H9 (cell line): ENCODE measurements at regions not wholly inside any gene's neighbourhood (a gene's known extent, or its start where the extent isn't known, plus 50 kb on each side); places are given as distances from the start of the nearest gene placed in this dataset.

ENCODE experiments used
- DNase-seq: peaks from one replicate; pipeline ENCODE4 v3.0.0-alpha.2; 2017
- H2AFZ ChIP-seq: one replicate; pipeline ENCODE4 v1.6.1; 2013; ENCODE audit warnings: mild to moderate bottlenecking, low read length, control low read depth, moderate library complexity
- H2AK5ac ChIP-seq: 2 replicates; pipeline ENCODE4 v1.6.1; 2013; ENCODE audit warnings: low read length, control low read depth, mixed read lengths; ENCODE audit not compliant: insufficient read length
- H2BK120ac ChIP-seq: one replicate; pipeline ENCODE4 v1.6.1; 2013; ENCODE audit warnings: low read depth, mild to moderate bottlenecking, low read length, control low read depth, inconsistent platforms; ENCODE audit not compliant: poor library complexity, severe bottlenecking
- H2BK12ac ChIP-seq: 2 replicates; pipeline ENCODE4 v1.6.1; 2013; ENCODE audit warnings: low read length, control low read depth, mixed read lengths, low read depth; ENCODE audit not compliant: insufficient read length
- H2BK15ac ChIP-seq: 2 replicates; pipeline ENCODE4 v1.6.1; 2013; ENCODE audit warnings: low read depth, low read length, control low read depth
- H2BK20ac ChIP-seq: one replicate; pipeline ENCODE4 v1.6.1; 2013; ENCODE audit warnings: low read depth, mild to moderate bottlenecking, low read length, control low read depth, inconsistent platforms; ENCODE audit not compliant: poor library complexity, severe bottlenecking
- H2BK5ac ChIP-seq: 2 replicates; pipeline ENCODE4 v1.6.1; 2013; ENCODE audit warnings: low read length, control low read depth, mixed read lengths; ENCODE audit not compliant: insufficient read length
- H3K14ac ChIP-seq: 2 replicates; pipeline ENCODE4 v1.6.1; 2013; ENCODE audit warnings: low read length, control low read depth; ENCODE audit not compliant: insufficient read depth
- H3K18ac ChIP-seq: 2 replicates; pipeline ENCODE4 v1.6.1; 2013; ENCODE audit warnings: low read depth, mild to moderate bottlenecking, mixed read lengths, low read length, control low read depth; ENCODE audit not compliant: insufficient read length
- H3K23ac ChIP-seq: 2 replicates; pipeline ENCODE4 v1.6.1; 2013; ENCODE audit warnings: low read length, control low read depth, mixed read lengths, low read depth; ENCODE audit not compliant: insufficient read length
- H3K23me2 ChIP-seq: 2 replicates; pipeline ENCODE4 v1.6.1; 2013; ENCODE audit warnings: low read depth, mild to moderate bottlenecking, mixed read lengths, low read length, control low read depth; ENCODE audit not compliant: insufficient read length, poor library complexity, severe bottlenecking
- H3K27ac ChIP-seq: 2 replicates; pipeline ENCODE4 v1.5.1; 2013; ENCODE audit warnings: low read length, control low read depth, mixed read lengths, low read depth; ENCODE audit not compliant: insufficient read length
- H3K27me3 ChIP-seq: 2 replicates; pipeline ENCODE4 v1.6.1; 2013; ENCODE audit warnings: low read length, control low read depth, inconsistent platforms; ENCODE audit not compliant: insufficient read depth
- H3K4ac ChIP-seq: 2 replicates; pipeline ENCODE4 v1.6.1; 2013; ENCODE audit warnings: low read depth, mild to moderate bottlenecking, control low read depth, inconsistent platforms, low read length, moderate library complexity
- H3K4me1 ChIP-seq: 2 replicates; pipeline ENCODE4 v1.6.1; 2013; ENCODE audit warnings: low read length, control low read depth, inconsistent platforms; ENCODE audit not compliant: insufficient read depth
- H3K4me2 ChIP-seq: 2 replicates; pipeline ENCODE4 v1.6.1; 2013; ENCODE audit warnings: low read length, control low read depth, mixed read lengths; ENCODE audit not compliant: insufficient read length, insufficient read depth
- H3K56ac ChIP-seq: 2 replicates; pipeline ENCODE4 v1.6.1; 2013; ENCODE audit warnings: low read depth, mild to moderate bottlenecking, mixed read lengths, low read length, control low read depth; ENCODE audit not compliant: insufficient read length
- H3K79me1 ChIP-seq: 2 replicates; pipeline ENCODE4 v1.6.1; 2013; ENCODE audit warnings: low read depth, mild to moderate bottlenecking, moderate library complexity, low read length, control low read depth, inconsistent platforms; ENCODE audit not compliant: insufficient read depth, poor library complexity, severe bottlenecking
- H3K79me2 ChIP-seq: 2 replicates; pipeline ENCODE4 v1.6.1; 2013; ENCODE audit warnings: low read length, control low read depth, inconsistent platforms; ENCODE audit not compliant: insufficient read depth
- H3K9ac ChIP-seq: 2 replicates; pipeline ENCODE4 v1.6.1; 2013; ENCODE audit warnings: low read length, control low read depth, mixed read lengths; ENCODE audit not compliant: insufficient read length; ENCODE audit errors: extremely low read depth
- H3K9me3 ChIP-seq: one replicate; pipeline ENCODE4 v1.6.1; 2013; ENCODE audit warnings: low read depth, low read length, inconsistent platforms; ENCODE audit not compliant: control insufficient read depth
- H3T11ph ChIP-seq: one replicate; pipeline ENCODE4 v1.6.1; 2013; ENCODE audit warnings: mild to moderate bottlenecking, low read length, control low read depth, inconsistent platforms
- H4K20me1 ChIP-seq: one replicate; pipeline ENCODE4 v1.6.1; 2013; ENCODE audit not compliant: control insufficient read depth, insufficient read length, insufficient read depth
- H4K5ac ChIP-seq: 2 replicates; pipeline ENCODE4 v1.6.1; 2013; ENCODE audit warnings: low read depth, mild to moderate bottlenecking, mixed read lengths, low read length, control low read depth; ENCODE audit not compliant: insufficient read length
- H4K8ac ChIP-seq: replicated peaks from 2 replicates; pipeline ENCODE4 v1.6.1; 2013; ENCODE audit warnings: low read length, control low read depth, mixed read lengths, low read depth; ENCODE audit not compliant: insufficient read length
- H4K91ac ChIP-seq: 2 replicates; pipeline ENCODE4 v1.6.1; 2013; ENCODE audit warnings: low read depth, mild to moderate bottlenecking, moderate library complexity, mixed read lengths, low read length, control low read depth; ENCODE audit not compliant: insufficient read length
- H3K27ac Mint-ChIP-seq, 3 experiments: 2 replicates in 2 of 3; 3 replicates in 1 of 3; pipeline ENCODE4 v1.8.0; 2020 to 2021; ENCODE audit warnings: mixed read lengths in 3 of 3, mild to moderate bottlenecking in 1 of 3, moderate library complexity in 1 of 3
- H3K27me3 Mint-ChIP-seq: 2 replicates; pipeline ENCODE4 v1.8.0; 2021; ENCODE audit warnings: low read depth, mild to moderate bottlenecking, moderate library complexity, mixed read lengths
- H3K36me3 Mint-ChIP-seq, 3 experiments: 2 replicates in 2 of 3; 3 replicates in 1 of 3; pipeline ENCODE4 v1.8.0; 2020 to 2021; ENCODE audit warnings: low read depth in 3 of 3, mixed read lengths in 3 of 3; ENCODE audit not compliant: insufficient read depth in 1 of 3
- H3K4me1 Mint-ChIP-seq, 2 experiments: 2 replicates each; pipeline ENCODE4 v1.8.0; 2020; ENCODE audit warnings: mixed read lengths in 2 of 2
- H3K4me3 Mint-ChIP-seq, 2 experiments: 2 replicates in 1 of 2; 3 replicates in 1 of 2; pipeline ENCODE4 v1.8.0; 2020 to 2021; ENCODE audit warnings: mild to moderate bottlenecking in 2 of 2, mixed read lengths in 2 of 2, moderate library complexity in 1 of 2
- H3K9me3 Mint-ChIP-seq, 2 experiments: 2 replicates in 1 of 2; 3 replicates in 1 of 2; pipeline ENCODE4 v1.8.0; 2020; ENCODE audit warnings: mild to moderate bottlenecking in 2 of 2, mixed read lengths in 2 of 2, moderate library complexity in 1 of 2
- CTCF ChIP-seq: fragments of 200-600 bp; sonication (generic); conservative IDR thresholded peaks from 3 replicates; pipeline ENCODE4 v1.8.0; 2021; ENCODE audit warnings: antibody characterized with exemption, mild to moderate bottlenecking
- WGBS: extraction: QIAGEN DNeasy Blood & Tissue Kit; methylation state at CpG from one replicate; pipeline ENCODE4 v1.1.7; 2013; ENCODE audit warnings: missing lambda C conversion rate, low lambda C conversion rate, mixed read lengths; ENCODE audit not compliant: insufficient read length; ENCODE audit errors: extremely low coverage; 5-methylcytosine and 5-hydroxymethylcytosine counted together

GRCh38 chr6:98634569-98634968 lies 199.8 kb upstream of the POU3F2 start:
- no peak overlapping the region for H2BK5ac ChIP-seq
- H3K56ac ChIP-seq: no peak overlapping the region
- H3T11ph ChIP-seq: no peak overlapping the region
- no peak overlapping the region for H2BK20ac ChIP-seq
- Mint-ChIP-seq H3K4me1 (peaks cover 75 to 80% of the 10 kb centered on the region in 2 experiments), H3K27me3 (no peaks in the 10 kb centered on the region), H3K9me3 (no peaks in the 10 kb centered on the region; a peak in 1 of 5 replicates), H3K27ac (peak overlapping the region; percentile 52 to 90 (median 66); a peak in 5 of 7 replicates), H3K36me3 (no peaks in the 10 kb centered on the region), H3K4me3 (no peak overlapping the region)
- H3K14ac ChIP-seq: no peak overlapping the region
- no peak overlapping the region for H3K23ac ChIP-seq
- H3K4me2 ChIP-seq: no peak overlapping the region
- H2BK15ac ChIP-seq: no peak overlapping the region
- WGBS: no CpG with 5 or more reads among the region's 3 CpGs
- no peaks in the 10 kb centered on the region for H3K79me1 ChIP-seq
- H2AFZ ChIP-seq: no peak overlapping the region
- H4K5ac ChIP-seq: no peak overlapping the region
- H3K4ac ChIP-seq: no peak overlapping the region
- H2BK120ac ChIP-seq: no peak overlapping the region
- peaks cover 13% of the 10 kb centered on the region; the same call in 1 of the 2 replicates for H3K4me1 ChIP-seq
- no peak overlapping the region for H2BK12ac ChIP-seq
- H4K8ac ChIP-seq: no peak overlapping the region
- peak; percentile 53 for DNase-seq
- no peak for TF ChIP-seq CTCF
- H3K27me3 ChIP-seq: no peaks in the 10 kb centered on the region
- no peaks in the 10 kb centered on the region for H3K23me2 ChIP-seq
- no peaks in the 10 kb centered on the region for H3K9me3 ChIP-seq
- no peak overlapping the region for H4K91ac ChIP-seq
- H3K18ac ChIP-seq: no peak overlapping the region
- H2AK5ac ChIP-seq: no peak overlapping the region
- H3K79me2 ChIP-seq: no peaks in the 10 kb centered on the region
- no peak overlapping the region for H3K27ac ChIP-seq
- no peaks in the 10 kb centered on the region for H4K20me1 ChIP-seq
- no peak overlapping the region for H3K9ac ChIP-seq
